ENCODE measurements at regions not wholly inside any gene's neighbourhood (a gene's known extent, or its start where the extent isn't known, plus 50 kb on each side); places are given as distances from the start of the nearest gene placed in this dataset.

DNA sequence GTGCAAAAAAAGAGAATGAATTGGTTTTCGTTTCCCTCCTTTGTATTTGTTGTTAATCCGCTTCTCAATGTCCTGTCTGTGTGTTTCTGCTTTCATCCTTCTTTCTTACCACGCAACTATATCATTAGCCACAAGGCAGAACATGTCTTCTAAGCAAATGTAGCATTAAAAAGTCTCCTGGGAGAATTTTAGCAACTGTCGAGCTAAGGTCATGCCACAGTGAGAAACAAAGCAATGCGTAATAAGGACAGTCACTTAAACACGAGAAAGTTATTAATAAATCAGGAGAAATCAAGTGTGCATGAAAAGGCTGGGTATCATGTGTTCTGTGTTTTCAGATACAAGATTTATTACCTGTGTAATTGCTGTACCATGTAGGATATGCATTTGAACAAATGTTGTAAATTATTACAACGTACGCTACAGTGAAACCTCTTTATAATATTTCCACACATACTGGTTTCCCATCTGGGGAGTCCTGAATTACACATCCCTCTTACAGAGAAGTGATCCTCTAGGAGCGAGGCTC is 890.8 kb downstream of the TRIML1 start:
- H3K4me3 ChIP-seq (ENCODE audit: low read depth, low read length): no peak overlapping the region
- TF ChIP-seq, protein P1, sequence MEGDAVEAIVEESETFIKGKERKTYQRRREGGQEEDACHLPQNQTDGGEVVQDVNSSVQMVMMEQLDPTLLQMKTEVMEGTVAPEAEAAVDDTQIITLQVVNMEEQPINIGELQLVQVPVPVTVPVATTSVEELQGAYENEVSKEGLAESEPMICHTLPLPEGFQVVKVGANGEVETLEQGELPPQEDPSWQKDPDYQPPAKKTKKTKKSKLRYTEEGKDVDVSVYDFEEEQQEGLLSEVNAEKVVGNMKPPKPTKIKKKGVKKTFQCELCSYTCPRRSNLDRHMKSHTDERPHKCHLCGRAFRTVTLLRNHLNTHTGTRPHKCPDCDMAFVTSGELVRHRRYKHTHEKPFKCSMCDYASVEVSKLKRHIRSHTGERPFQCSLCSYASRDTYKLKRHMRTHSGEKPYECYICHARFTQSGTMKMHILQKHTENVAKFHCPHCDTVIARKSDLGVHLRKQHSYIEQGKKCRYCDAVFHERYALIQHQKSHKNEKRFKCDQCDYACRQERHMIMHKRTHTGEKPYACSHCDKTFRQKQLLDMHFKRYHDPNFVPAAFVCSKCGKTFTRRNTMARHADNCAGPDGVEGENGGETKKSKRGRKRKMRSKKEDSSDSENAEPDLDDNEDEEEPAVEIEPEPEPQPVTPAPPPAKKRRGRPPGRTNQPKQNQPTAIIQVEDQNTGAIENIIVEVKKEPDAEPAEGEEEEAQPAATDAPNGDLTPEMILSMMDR (IDR thresholded peaks at IDR 0.05; ENCODE audit: borderline replicate concordance, insufficient read depth, low read depth, low read length): no peak

DNA sequence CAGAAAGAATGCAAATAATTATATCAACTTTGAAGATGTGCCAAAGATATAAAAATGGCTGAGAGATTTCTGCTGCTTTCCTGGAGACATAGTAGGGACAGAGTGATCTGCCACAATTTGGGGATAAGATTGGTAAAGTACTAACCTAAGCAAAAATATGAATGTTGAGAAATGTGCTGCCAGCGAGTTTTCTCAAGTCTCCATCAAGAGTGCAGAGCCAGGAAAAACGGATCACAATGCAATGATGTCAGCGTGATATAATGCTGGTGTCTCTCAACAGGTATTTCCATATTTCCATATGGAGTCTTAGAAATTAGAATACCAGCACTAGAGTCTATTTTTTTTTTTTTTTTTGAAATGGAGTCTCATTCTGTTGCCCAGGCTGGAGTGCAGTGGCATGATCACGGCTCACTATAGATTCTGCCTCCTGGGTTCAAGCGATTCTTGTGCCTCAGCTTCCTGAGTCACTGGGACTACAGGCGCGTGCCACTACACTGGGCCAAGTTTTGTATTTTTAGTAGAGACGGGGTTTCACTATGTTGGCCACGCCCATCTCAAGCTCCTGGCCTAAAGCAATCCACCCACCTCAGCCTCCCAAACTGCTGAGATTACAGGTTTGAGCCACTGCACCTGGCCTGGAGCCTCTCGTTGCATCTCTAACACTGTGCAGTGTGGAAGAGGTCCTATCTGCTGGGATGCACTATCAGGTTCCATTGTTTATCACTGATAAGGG is 893.5 kb downstream of the TRIML1 start:
- TF ChIP-seq, protein P1 (IDR thresholded peaks at IDR 0.05; ENCODE audit: borderline replicate concordance, insufficient read depth, low read depth, low read length): no peak
- no peak overlapping the region for H3K4me3 ChIP-seq (ENCODE audit: low read depth, low read length)

DNA sequence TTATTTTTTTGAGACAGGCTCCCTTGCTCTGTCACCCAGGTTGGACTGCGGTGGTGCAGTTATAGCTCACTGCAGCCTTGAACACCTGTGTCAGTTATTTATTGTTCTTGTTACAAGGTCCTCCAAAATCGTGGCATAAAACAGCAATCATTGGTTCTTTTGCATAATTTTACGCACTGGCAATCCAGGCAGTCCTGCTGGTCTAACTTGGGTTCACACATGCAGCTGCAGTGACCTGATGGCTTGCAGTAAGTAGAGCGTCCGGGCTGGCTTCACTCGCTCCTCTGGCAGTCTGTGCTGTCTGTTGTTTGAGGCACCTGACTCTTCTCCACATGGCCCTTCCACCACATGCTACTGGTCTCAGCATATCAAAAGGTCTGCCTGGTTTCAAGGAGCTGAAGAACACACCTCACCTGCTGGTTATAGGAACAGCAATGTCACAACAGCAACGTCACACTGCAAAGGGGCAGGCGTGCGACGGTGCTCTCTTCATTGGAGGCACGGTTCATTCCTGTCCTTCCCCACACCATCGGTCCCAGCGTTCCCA is 894.6 kb downstream of the TRIML1 start:
- TF ChIP-seq, protein P1 (IDR thresholded peaks at IDR 0.05; ENCODE audit: borderline replicate concordance, insufficient read depth, low read depth, low read length): no peak
- no peak overlapping the region for H3K4me3 ChIP-seq (ENCODE audit: low read depth, low read length)

GRCh38 chr4:189035091-189035490 is 895.9 kb downstream of the TRIML1 start:
- no peak overlapping the region for H3K4me3 ChIP-seq (ENCODE audit: low read depth, low read length)
- TF ChIP-seq, protein P1 (IDR thresholded peaks at IDR 0.05; ENCODE audit: borderline replicate concordance, insufficient read depth, low read depth, low read length): no peak

GRCh38 chr4:189035654-189036053 is 896.4 kb downstream of the TRIML1 start:
- H3K4me3 ChIP-seq (ENCODE audit: low read depth, low read length): no peak overlapping the region
- TF ChIP-seq, protein P1 (IDR thresholded peaks at IDR 0.05; ENCODE audit: borderline replicate concordance, insufficient read depth, low read depth, low read length): no peak

- TF ChIP-seq, protein P1 (IDR thresholded peaks at IDR 0.05; ENCODE audit: borderline replicate concordance, insufficient read depth, low read depth, low read length): no peak
- no peak overlapping the region for H3K4me3 ChIP-seq (ENCODE audit: low read depth, low read length)
Measured at GRCh38 chr4:189036906-189037305, 897.7 kb downstream of the TRIML1 start.

GRCh38 chr4:189046642-189047041 is 894.0 kb upstream of the FRG1 start:
- TF ChIP-seq, protein P1 (IDR thresholded peaks at IDR 0.05; ENCODE audit: borderline replicate concordance, insufficient read depth, low read depth, low read length): no peak
- no peak overlapping the region for H3K4me3 ChIP-seq (ENCODE audit: low read depth, low read length)

Data from GM12875 (cell line).